GM12891 (cell line): ENCODE measurements at regions not wholly inside any gene's neighbourhood (a gene's known extent, or its start where the extent isn't known, plus 50 kb on each side); places are given as distances from the start of the nearest gene placed in this dataset.
"Not testable (repeated sequence)": the region's sequence is repeated elsewhere in the genome, so short reads cannot be mapped to it uniquely, and the experiment has no call there.

ENCODE experiments used
- POLR2A ChIP-seq: IDR thresholded peaks from 2 replicates; pipeline ENCODE4 v1.6.1; 2011; ENCODE audit warnings: low read depth, low read length, control low read depth
- POLR2AphosphoS5 ChIP-seq: IDR thresholded peaks from 2 replicates; pipeline ENCODE4 v1.6.1; 2011; ENCODE audit warnings: low read depth, low read length, control low read depth

- not testable (repeated sequence) for TF ChIP-seq POLR2AphosphoS5, POLR2A
Observed at GRCh38 chr17:69698352-69698751, 283.9 kb downstream of the MAP2K6 start.
